DOHH2 (cell line): ENCODE measurements at regions not wholly inside any gene's neighbourhood (a gene's known extent, or its start where the extent isn't known, plus 50 kb on each side); places are given as distances from the start of the nearest gene placed in this dataset.

Experiments
- CTCF ChIP-seq: fragments of 200-600 bp; sonication (generic); IDR thresholded peaks from one replicate; pipeline ENCODE4 v1.5.1; 2014; ENCODE audit warnings: antibody characterized with exemption, mild to moderate bottlenecking, low read depth, low read length; ENCODE audit not compliant: poor library complexity, severe bottlenecking
- EZH2phosphoT487 ChIP-seq: fragments of 200-600 bp; sonication (generic); IDR thresholded peaks from 2 replicates; pipeline ENCODE4 v1.6.1; 2017; ENCODE audit warnings: borderline replicate concordance, mild to moderate bottlenecking, antibody characterized with exemption, low read length, moderate library complexity, mixed read lengths

DNA sequence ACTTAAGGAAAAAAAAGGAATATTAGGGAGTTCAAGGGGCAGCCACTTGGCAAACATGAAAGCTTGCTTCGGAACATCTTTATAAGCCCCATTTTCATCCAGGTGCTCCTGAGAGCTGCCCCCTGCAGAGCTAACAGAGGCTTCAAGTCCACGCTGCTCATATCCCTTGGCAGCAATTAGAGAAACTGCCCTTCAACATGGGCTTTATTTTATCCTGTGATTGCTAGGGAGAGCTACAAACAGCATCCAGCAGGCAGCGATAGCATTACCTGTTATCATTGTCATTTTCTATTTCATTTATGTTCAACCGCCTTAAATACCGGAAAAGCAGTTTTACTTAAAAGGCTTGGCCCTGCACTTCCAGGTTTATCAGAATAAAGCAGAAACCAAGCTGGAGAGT is 68.4 kb upstream of the MCTP2 start:
- TF ChIP-seq CTCF = no peak
- no peak for TF ChIP-seq EZH2phosphoT487
